OCI-LY7 (cell line): ENCODE measurements at regions not wholly inside any gene's neighbourhood (a gene's known extent, or its start where the extent isn't known, plus 50 kb on each side); places are given as distances from the start of the nearest gene placed in this dataset.

ENCODE experiments used
- EZH2phosphoT487 ChIP-seq: fragments of 200-600 bp; sonication (generic); IDR thresholded peaks from 2 replicates; pipeline ENCODE4 v1.6.1; 2018; ENCODE audit warnings: low read depth, borderline replicate concordance, mild to moderate bottlenecking, mixed run types, antibody characterized with exemption, low read length, moderate library complexity, mixed read lengths
- TF ChIP-seq, protein P1 (sequence below): fragments of 200-600 bp; sonication (generic); conservative IDR thresholded peaks from 2 replicates; pipeline ENCODE4 v1.5.1; 2014; ENCODE audit warnings: mild to moderate bottlenecking, antibody characterized with exemption, low read length, moderate library complexity, mixed read lengths

GRCh38 chr22:47626428-47627390 is 864.3 kb downstream of the TBC1D22A start:
- TF ChIP-seq, protein P1, sequence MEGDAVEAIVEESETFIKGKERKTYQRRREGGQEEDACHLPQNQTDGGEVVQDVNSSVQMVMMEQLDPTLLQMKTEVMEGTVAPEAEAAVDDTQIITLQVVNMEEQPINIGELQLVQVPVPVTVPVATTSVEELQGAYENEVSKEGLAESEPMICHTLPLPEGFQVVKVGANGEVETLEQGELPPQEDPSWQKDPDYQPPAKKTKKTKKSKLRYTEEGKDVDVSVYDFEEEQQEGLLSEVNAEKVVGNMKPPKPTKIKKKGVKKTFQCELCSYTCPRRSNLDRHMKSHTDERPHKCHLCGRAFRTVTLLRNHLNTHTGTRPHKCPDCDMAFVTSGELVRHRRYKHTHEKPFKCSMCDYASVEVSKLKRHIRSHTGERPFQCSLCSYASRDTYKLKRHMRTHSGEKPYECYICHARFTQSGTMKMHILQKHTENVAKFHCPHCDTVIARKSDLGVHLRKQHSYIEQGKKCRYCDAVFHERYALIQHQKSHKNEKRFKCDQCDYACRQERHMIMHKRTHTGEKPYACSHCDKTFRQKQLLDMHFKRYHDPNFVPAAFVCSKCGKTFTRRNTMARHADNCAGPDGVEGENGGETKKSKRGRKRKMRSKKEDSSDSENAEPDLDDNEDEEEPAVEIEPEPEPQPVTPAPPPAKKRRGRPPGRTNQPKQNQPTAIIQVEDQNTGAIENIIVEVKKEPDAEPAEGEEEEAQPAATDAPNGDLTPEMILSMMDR, result peak; percentile 63
- no peak for TF ChIP-seq EZH2phosphoT487
